SK-N-SH (cell line): ENCODE measurements at regions not wholly inside any gene's neighbourhood (a gene's known extent, or its start where the extent isn't known, plus 50 kb on each side); places are given as distances from the start of the nearest gene placed in this dataset.
"Not testable (repeated sequence)": the region's sequence is repeated elsewhere in the genome, so short reads cannot be mapped to it uniquely, and the experiment has no call there.

Experiments
- CTCF ChIA-PET: fragments of 300-600, 350-600 bp; formaldehyde crosslinking; extraction: SDS; loops from one replicate; lab custom pipeline; 2021; lab: Yijun Ruan, JAX
- POLR2A ChIA-PET: fragments of 350-600 bp; sonication (Branson Sonifier 250); formaldehyde crosslinking; extraction: SDS; loops from one replicate; lab custom pipeline; 2020; ENCODE audit warnings: antibody characterized with exemption, inconsistent platforms; lab: Yijun Ruan, JAX
- DNase-seq: peaks from one replicate; pipeline ENCODE4 v3.0.0; 2012
- H2AFZ ChIP-seq: fragments of 200-600 bp; sonication (generic); 2 replicates; pipeline ENCODE4 v1.8.1; 2016; ENCODE audit warnings: antibody characterized with exemption, mild to moderate bottlenecking, low read depth
- H3F3A ChIP-seq: fragments of 200-600 bp; sonication (generic); replicated peaks from 2 replicates; pipeline ENCODE3; 2016; ENCODE audit warnings: antibody characterized with exemption, mild to moderate bottlenecking; ENCODE audit not compliant: insufficient read depth
- H3K27ac ChIP-seq, 2 experiments: fragments of 200-500 bp in 1 of 2; fragments of 200-600 bp in 1 of 2; sonication (Bioruptor generic) in 1 of 2; sonication (generic), shearing (Covaris generic) in 1 of 2; 2 replicates each; pipeline versions ENCODE4 v1.5.1 to v1.6.1; 2014 to 2016; ENCODE audit warnings: low read depth in 2 of 2, inconsistent platforms in 1 of 2, low read length in 1 of 2, mild to moderate bottlenecking in 1 of 2, mixed read lengths in 1 of 2
- H3K27me3 ChIP-seq: fragments of 200-600 bp; sonication (generic), shearing (Covaris generic); 2 replicates; pipeline ENCODE4 v1.6.1; 2016; ENCODE audit warnings: mixed run types; ENCODE audit not compliant: insufficient read depth
- H3K36me3 ChIP-seq, 2 experiments: fragments of 200-500 bp in 1 of 2; fragments of 200-600 bp in 1 of 2; sonication (Bioruptor generic) in 1 of 2; sonication (generic) in 1 of 2; replicated peaks in 1 of 2; 2 replicates each; pipeline versions ENCODE3 to v1.5.1; 2014 to 2016; ENCODE audit warnings: low read length in 1 of 2, mild to moderate bottlenecking in 1 of 2; ENCODE audit not compliant: insufficient read depth in 2 of 2, control insufficient read depth in 1 of 2
- H3K4me1 ChIP-seq, 2 experiments: fragments of 200-500 bp in 1 of 2; fragments of 200-600 bp in 1 of 2; sonication (Bioruptor generic) in 1 of 2; sonication (generic), shearing (Covaris generic) in 1 of 2; 2 replicates each; pipeline versions ENCODE4 v1.5.1 to v1.6.1; 2014 to 2016; ENCODE audit warnings: low read depth in 1 of 2, low read length in 1 of 2, mixed run types in 1 of 2; ENCODE audit not compliant: insufficient read depth in 2 of 2, control insufficient read depth in 1 of 2
- H3K4me2 ChIP-seq: fragments of 200-600 bp; sonication (generic), shearing (Covaris generic); 2 replicates; pipeline ENCODE4 v1.6.1; 2017; ENCODE audit warnings: mixed run types
- H3K4me3 ChIP-seq, 2 experiments: fragments of 200-500 bp in 1 of 2; fragments of 200-600 bp in 1 of 2; sonication (Bioruptor generic) in 1 of 2; sonication (generic), shearing (Covaris generic) in 1 of 2; 2 replicates each; pipeline versions ENCODE4 v1.5.1 to v1.8.1; 2014 to 2016; ENCODE audit warnings: low read depth in 2 of 2, inconsistent platforms in 1 of 2, low read length in 1 of 2, mild to moderate bottlenecking in 1 of 2, mixed read lengths in 1 of 2, moderate library complexity in 1 of 2
- H3K79me2 ChIP-seq: fragments of 200-600 bp; sonication (generic); 2 replicates; pipeline ENCODE4 v1.8.1; 2017; ENCODE audit warnings: mild to moderate bottlenecking; ENCODE audit not compliant: insufficient read depth
- H3K9ac ChIP-seq: fragments of 200-600 bp; sonication (generic); 2 replicates; pipeline ENCODE4 v1.6.1; 2017; ENCODE audit warnings: mixed run types
- H3K9me2 ChIP-seq: fragments of 200-600 bp; sonication (generic); 2 replicates; pipeline ENCODE4 v1.6.1; 2017; ENCODE audit warnings: mixed run types
- H3K9me3 ChIP-seq: fragments of 200-600 bp; sonication (generic); 2 replicates; pipeline ENCODE4 v1.6.1; 2017; ENCODE audit warnings: mixed run types, mild to moderate bottlenecking, moderate library complexity
- H4K20me1 ChIP-seq: fragments of 200-600 bp; sonication (generic); 2 replicates; pipeline ENCODE4 v1.6.1; 2017; ENCODE audit warnings: mild to moderate bottlenecking, mixed run types; ENCODE audit not compliant: insufficient read depth
- CHD2 ChIP-seq: fragments of 150-350 bp; IDR thresholded peaks from 2 replicates; pipeline ENCODE4 v1.6.1; 2018; ENCODE audit warnings: low read length; ENCODE audit not compliant: partially characterized antibody
- ELF1 ChIP-seq: IDR thresholded peaks from 2 replicates; pipeline ENCODE4 v1.4.0; 2012
- EP300 ChIP-seq, 2 experiments: IDR thresholded peaks; 2 replicates each; pipeline versions ENCODE4 v1.4.0 to v1.6.1; 2012; ENCODE audit warnings: borderline replicate concordance in 1 of 2, low read depth in 1 of 2, low read length in 1 of 2
- FOXM1 ChIP-seq: IDR thresholded peaks from 2 replicates; pipeline ENCODE4 v1.4.0; 2012; ENCODE audit warnings: low read depth, mild to moderate bottlenecking
- MEF2A ChIP-seq: IDR thresholded peaks from 2 replicates; pipeline ENCODE4 v1.4.0; 2012; ENCODE audit warnings: low read depth, borderline replicate concordance
- REST ChIP-seq: IDR thresholded peaks from 2 replicates; pipeline ENCODE4 v1.6.1; 2012; ENCODE audit warnings: mild to moderate bottlenecking, low read depth, low read length, moderate library complexity
- RXRA ChIP-seq: IDR thresholded peaks from 2 replicates; pipeline ENCODE4 v1.4.0; 2012; ENCODE audit warnings: low read depth, mild to moderate bottlenecking, borderline replicate concordance
- SIN3A ChIP-seq: IDR thresholded peaks from 2 replicates; pipeline ENCODE4 v1.6.1; 2012; ENCODE audit warnings: low read depth, mild to moderate bottlenecking, low read length, moderate library complexity, borderline replicate concordance
- TCF12 ChIP-seq: IDR thresholded peaks from 2 replicates; pipeline ENCODE4 v1.4.0; 2012
- ZBTB33 ChIP-seq: IDR thresholded peaks from 2 replicates; pipeline ENCODE4 v1.4.0; 2012; ENCODE audit warnings: low read depth, borderline replicate concordance
- WGBS: methylation state at CpG from one replicate; pipeline ENCODE4 v1.1.6; 2017; ENCODE audit warnings: low lambda C conversion rate; 5-methylcytosine and 5-hydroxymethylcytosine counted together
- TF ChIP-seq, protein P1 (sequence below): IDR thresholded peaks from 2 replicates; pipeline ENCODE4 v1.4.0; 2012; ENCODE audit warnings: low read depth, borderline replicate concordance
- TF ChIP-seq, protein P2 (sequence below): IDR thresholded peaks from 2 replicates; pipeline ENCODE4; 2012

GRCh38 chr7:54947266-54947665, 71.6 kb upstream of the EGFR start (continued):
- TF ChIP-seq, protein P1, sequence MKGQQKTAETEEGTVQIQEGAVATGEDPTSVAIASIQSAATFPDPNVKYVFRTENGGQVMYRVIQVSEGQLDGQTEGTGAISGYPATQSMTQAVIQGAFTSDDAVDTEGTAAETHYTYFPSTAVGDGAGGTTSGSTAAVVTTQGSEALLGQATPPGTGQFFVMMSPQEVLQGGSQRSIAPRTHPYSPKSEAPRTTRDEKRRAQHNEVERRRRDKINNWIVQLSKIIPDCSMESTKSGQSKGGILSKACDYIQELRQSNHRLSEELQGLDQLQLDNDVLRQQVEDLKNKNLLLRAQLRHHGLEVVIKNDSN = no peak
- TF ChIP-seq, all 33 proteins: peak for 0

- DNase-seq, H2AFZ ChIP-seq, H3K27me3 ChIP-seq, H3K9me2 ChIP-seq, H3K36me3 ChIP-seq, CTCF ChIA-PET, H3K9me3 ChIP-seq, H3F3A ChIP-seq, H3K4me2 ChIP-seq, POLR2A ChIA-PET, H3K9ac ChIP-seq, H4K20me1 ChIP-seq, H3K27ac ChIP-seq, H3K4me1 ChIP-seq, H3K79me2 ChIP-seq, H3K4me3 ChIP-seq: not testable (repeated sequence)
- WGBS = 93% methylated on average over 1 of the region's 1 CpG
These were observed 69.3 kb upstream of the EGFR start for GRCh38 chr7:54949514-54949913.

DNA sequence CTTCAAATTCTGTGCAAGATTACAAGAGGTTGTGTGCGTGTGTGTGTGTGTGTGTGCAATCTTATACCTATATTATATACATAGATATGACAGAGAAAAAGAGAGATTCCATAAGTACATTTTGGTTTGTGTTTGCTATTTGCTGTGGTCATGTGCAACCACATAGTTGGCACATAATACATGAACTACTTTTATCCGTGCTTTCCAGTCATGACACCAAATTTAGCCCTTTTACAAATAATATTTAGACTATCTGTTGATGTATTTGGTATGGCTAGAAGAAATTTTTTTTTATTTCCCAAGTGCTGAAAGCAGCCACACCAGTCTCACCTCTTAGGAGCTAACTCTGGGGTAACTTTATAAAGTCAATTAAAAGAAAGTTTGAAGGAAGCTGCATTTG, 63.5 kb upstream of the EGFR start:
- no peaks in the 10 kb centered on the region for H3K27me3 ChIP-seq
- CTCF ChIA-PET = interaction anchor here (1.6 to 2.4 kb wide), 2 partner anchors 166 to 300 kb away, joined by 4 to 8 read pairs; no protein-coding TSS in a partner anchor
- WGBS = 78% methylated on average over 2 of the region's 2 CpGs

More for the DNA sequence above, 63.5 kb upstream of the EGFR start:
- H3K9me2 ChIP-seq = no peaks in the 10 kb centered on the region
- no peak overlapping the region for H2AFZ ChIP-seq
- H3K36me3 ChIP-seq = no peaks in the 10 kb centered on the region
- TF ChIP-seq ZBTB33 (no peak), MEF2A (no peak), TCF12 (no peak), REST (no peak), CHD2 (no peak), ELF1 (no peak), FOXM1 (no peak), RXRA (no peak), EP300 (IDR thresholded peaks at IDR 0.05; ENCODE audit: borderline replicate concordance in 1 of 2, low read depth in 1 of 2, low read length in 1 of 2) (no peak), SIN3A (no peak)
- TF ChIP-seq, protein P2, sequence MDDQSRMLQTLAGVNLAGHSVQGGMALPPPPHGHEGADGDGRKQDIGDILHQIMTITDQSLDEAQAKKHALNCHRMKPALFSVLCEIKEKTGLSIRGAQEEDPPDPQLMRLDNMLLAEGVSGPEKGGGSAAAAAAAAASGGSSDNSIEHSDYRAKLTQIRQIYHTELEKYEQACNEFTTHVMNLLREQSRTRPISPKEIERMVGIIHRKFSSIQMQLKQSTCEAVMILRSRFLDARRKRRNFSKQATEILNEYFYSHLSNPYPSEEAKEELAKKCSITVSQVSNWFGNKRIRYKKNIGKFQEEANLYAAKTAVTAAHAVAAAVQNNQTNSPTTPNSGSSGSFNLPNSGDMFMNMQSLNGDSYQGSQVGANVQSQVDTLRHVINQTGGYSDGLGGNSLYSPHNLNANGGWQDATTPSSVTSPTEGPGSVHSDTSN = no peak
- H3K9me3 ChIP-seq = no peaks in the 10 kb centered on the region
- POLR2A ChIA-PET = no interaction called here
- H3K79me2 ChIP-seq = no peaks in the 10 kb centered on the region
- H4K20me1 ChIP-seq = no peaks in the 10 kb centered on the region
- H3K4me1 ChIP-seq = no peaks in the 10 kb centered on the region
- no peak for DNase-seq
- no peak overlapping the region for H3K9ac ChIP-seq
- H3K4me2 ChIP-seq = no peak overlapping the region
- no peak overlapping the region for H3K4me3 ChIP-seq
- no peaks in the 10 kb centered on the region for H3F3A ChIP-seq
- no peak overlapping the region for H3K27ac ChIP-seq
